ENCODE measurements at regions not wholly inside any gene's neighbourhood (a gene's known extent, or its start where the extent isn't known, plus 50 kb on each side); places are given as distances from the start of the nearest gene placed in this dataset.

DNA sequence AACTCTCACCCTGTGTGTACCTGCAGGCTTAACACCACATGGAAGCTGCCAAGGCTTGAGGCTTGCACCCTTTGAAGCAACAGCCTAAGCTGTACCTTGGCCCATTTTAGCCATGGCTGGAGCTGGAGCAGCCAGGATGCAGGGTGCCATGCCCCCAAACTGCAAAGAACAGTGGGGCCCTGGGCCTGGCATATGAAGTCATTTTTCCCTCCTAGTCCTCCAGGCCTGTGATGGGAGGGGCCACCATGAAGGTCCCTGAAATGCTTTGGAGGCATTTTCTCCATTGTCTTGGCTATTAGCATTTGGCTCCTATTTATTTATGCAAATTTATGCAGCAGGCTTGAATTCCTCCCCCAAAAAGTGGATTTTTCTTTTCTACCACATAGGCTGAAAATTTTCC lies 238.4 kb downstream of the CDCA7 start:
- no peak for DNase-seq

DNA sequence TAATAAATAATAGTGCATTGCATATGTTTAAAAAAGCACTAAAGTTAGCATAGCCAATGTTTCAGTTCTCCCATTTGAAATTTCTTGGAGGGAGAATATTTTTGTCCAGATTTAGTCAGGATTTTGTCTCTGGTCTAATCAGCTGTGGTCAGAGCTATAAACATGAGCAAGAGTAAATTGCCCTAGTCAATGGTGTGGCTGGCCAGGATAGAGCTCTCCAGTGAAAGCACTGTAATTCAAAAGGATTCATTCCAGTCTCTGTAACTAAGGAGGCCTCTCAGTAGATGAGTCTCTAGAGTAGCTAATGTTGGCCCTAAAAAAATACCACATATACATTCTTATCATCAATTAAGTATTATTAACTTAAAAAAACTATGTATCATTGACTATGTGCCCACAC lies 241.6 kb downstream of the CDCA7 start:
- DNase-seq, result no peak

DNA sequence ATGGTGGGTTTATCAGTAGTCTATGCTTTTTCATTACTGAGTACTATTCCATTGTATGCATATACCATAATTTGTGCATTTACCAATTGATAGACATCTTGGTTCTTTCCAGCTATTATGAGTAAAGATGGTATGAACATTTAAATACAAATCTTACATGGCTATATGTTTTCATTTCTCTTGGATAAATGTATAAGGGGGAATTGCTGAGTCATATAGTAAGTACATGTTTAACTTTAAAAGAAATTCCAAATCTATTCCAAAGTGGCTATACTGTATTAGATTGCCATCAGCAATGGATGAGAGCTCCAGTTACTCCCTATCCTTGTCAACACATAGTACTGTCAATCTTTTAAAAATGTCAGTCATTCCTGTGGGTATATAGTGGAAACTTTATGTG lies 243.9 kb downstream of the CDCA7 start:
- no peak for DNase-seq

DNA sequence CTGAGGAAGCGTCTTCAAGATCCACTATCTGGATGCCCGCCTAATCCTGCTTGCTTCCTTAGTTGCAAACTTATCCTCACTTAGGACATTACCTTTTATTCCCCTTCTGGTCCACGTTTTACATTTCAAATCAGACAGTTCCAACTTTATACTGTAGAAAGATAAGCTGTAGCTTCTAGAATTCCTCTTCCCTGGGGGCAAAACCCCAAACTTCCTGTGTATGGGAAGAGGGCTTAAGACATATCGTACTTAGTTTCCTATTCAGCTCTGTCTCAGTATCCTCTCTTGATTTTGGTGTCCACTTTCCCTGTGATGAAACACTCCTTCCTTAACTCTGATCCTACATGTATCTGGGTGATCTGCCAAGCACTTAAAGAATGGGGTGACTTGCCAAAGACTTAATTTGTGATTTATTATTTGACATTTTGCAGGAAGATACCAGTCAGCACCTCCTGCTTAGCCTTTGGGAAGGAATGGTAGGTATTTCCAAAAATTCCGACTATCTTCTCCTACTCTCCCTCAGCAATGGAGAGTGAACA lies 245.2 kb downstream of the CDCA7 start:
- DNase-seq, result no peak

DNA sequence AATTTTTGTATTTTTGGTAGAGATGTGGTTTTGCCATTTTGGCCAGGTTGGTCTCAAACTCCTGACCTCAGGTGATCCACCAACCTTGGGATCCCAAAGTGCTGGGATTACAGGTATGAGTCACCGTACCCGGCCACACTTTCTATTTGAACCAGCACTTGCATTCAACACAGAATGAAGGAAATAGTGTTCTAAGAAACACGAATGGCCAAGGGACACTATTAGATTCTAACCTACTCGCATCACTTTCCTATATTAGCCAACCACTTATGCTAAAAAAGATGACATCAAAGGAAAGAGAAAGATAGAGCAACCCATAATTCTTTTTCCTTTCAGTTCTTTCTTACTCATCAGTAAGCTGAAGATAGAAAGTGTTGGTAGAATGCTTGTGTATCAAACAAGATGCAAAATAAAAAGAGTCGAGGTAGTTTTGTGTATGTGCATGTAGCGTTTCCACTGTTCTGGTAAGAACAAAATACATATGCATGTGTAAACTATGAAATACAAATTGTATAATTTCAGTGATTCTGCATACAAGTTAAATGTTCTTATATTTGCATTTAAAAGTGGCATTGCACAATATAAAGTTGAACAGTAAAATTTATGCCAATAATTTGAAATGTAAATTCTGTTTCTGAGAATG lies 247.6 kb downstream of the CDCA7 start:
- no peak for DNase-seq

DNA sequence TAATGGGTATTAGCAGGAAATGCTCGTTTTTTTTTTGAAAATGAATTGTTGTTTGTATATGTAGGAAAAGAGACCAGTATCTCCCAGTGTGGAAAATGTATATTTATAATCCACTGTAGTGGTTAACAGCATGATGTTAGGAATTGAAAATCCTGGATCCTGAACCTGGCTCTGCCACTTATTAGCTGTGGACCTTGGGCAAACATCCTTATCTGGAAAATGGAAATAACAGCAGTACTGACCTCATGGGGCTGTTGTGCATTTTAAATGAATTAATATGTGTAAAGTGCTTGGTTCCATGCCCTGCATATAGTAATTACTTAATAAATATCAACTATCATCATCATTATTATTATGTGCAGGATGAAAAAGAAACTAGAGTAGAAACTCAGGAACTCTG lies 251.3 kb downstream of the CDCA7 start:
- DNase-seq, result no peak

DNA sequence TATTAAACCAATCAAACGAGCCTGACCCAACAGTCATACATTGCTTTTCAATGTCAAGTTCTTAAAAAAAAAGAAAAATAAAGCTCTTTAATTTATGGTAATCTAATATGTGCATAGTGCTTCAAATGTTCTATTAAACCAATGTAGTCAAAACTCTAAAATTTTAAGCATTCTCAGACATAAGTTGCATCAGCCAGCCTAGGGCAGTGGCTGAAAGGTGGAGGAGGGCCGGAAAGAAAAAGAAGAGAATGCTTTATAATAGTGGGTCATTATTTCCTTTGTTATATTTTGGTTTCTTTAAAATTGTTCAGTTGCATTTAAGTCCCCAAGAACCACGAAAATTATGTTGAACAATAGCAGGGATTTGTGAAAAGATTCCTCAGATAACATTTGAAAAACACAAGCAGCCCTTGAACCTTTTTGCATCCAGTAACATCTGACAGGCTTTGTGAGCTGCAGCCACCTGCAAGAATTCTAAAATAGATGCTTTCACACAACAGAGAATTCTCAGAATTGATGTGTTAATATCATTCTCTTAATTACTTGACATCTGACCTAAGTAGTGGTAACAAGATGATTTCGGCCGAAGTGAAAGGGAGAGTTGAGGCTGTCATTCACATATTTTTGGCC lies 252.1 kb downstream of the CDCA7 start:
- no peak for DNase-seq

DNA sequence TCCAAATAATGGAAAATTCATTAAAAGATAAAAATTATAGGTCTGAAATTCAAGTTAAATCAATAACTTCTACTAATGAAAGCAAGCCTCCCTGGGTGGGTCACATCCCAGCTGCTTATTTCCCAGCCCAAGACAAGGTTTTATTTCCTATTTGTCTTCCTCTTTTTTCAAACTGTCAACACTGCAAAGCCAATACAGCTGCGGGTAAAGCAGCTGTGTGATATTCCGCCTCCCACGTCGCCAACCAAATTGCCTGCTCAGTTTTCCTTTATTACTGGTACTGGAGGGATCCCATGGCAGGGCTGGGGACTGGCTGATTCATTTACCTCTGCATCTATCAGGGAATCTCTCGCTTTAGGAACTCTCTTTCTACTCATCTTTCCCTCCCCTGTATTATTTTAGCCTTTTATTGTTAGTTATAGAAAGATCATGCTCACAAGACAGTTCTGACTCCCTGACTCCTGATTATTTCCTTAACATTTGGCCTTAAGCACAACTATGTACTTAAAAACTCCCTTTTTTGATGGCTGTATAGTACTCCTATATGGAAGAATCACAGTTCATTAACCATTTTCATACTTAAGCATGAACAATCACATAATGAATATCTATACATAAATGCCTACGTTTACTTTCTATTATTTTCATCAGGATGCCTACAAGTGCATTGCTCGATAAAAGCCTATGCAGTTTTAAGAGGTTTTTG lies 253.1 kb downstream of the CDCA7 start:
- DNase-seq, result no peak

DNA sequence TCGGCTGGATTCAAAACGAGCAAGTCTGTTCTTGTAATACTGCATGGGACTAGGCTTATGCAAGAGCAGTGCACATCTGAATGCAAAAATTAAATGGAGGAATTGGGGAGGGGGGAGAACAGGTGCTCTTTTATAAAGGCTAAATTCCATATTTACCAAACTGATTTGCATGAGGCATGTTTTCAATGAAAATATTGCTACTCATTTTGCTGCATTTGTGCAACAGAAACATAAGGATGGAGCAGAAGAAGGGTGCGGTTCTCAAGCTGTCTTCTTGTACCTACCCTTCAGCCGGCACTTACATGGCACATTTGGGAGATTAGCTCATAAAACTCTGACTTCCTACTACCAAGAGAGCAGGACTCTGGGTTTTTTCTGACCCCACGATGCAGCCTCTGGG lies 256.4 kb downstream of the CDCA7 start:
- no peak for DNase-seq

DNA sequence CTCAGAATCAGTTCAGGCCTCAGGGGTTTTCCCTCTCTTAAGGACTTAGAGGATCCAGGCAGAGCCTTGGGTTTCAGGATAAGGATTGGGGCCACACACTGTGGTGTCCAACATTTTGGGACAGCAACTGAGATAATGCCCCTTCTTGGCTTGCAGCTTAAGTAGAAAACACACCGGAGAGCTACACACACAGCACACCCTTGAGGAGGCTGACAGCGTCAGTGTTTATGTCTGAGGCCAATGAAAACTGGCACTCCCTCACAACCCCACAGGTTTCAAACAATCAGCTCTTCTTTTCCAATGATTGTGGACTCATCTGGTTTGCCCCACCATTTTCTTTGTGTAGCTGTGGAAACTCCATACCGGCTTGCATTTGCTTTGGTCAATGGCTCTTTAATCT lies 257.7 kb downstream of the CDCA7 start:
- DNase-seq, result no peak

DNA sequence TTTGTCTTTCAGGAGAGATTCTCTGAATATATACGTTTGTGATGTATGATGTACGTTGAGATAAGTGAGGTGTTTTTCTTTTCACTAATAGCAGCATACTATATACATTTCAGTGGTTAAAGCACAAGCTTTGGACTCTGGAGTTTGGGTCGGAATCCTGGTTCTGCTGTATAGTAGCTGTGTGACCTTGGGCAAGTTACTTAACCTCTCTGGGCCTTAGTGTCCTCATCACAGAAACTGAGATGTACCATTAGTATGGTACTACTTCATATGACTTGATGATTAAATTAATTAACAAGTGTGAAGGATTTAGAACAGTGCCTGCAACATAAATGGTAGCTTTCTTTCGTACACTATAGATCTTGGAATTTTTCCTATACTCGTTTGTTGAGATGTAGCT lies 258.7 kb downstream of the CDCA7 start:
- DNase-seq, result no peak

DNA sequence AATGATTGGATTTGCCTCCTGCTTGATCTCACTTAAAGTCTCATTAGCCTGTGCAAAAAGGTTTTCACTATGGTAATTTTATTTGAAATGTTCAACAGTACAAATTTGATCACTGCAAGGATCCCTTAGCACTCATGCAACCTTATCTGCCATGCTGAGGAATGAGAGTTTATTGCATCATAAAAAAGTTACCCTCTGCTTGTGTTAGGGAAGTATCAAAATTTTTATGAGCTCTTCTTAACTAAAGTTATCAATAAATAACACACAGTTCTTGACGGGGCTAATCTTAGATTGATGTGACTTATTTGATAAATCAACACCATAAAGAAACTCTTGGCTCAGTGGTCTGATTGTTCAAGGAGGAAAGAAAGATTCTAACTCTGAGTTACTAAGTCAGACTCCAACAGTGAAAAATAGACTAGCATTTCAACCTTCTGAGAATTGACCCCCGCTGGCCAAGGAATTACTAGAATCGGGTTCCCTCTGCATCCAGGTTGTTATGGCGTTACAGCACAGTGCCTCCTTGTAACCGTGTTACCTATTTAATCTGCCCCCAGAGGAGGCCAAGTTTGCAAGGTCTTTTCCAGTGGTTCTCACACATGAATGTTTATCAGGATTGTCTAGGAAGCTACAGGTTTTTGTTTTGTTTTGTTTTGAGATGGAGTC lies 259.7 kb downstream of the CDCA7 start:
- no peak for DNase-seq

DNA sequence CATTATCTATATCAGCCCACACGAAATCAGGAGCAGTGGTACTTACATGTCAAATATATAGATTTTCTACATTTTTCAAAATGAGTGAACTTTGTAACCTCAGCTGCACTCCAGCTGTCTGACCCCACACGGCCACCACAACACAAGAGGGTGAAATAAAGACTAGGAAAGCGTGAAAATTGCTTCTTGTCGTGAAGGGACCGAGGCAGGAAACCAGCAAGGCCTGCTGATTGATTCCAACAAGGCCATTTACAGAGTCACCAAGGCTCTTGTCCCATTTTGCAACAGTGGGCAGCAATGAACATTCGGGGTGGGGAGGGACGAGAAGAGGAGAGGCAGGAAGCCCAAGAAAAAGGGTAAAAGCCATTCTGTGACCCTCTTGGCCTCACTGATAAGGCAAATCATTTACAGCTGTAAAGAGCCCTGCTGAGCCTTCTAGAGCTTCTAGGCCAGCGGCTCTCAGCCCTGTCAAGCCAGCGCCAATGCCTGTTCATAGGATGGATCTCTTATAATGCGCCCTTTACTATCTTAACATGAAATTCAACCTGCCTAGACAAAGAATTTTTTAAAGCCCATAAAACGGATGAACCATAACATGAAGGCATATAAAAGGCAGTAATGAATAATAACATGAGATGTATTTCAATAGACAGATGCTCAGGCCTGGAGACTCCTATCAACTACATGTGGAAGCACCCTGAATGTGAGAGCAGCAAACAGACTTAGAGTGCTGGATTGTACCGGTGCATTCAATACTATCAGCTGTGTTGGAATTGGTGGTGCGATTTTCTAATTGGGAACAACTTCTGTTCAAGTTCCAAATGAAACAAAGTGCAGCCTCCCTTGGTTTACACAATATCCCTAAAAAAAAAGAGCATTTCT lies 269.0 kb downstream of the CDCA7 start:
- DNase-seq, result no peak

DNA sequence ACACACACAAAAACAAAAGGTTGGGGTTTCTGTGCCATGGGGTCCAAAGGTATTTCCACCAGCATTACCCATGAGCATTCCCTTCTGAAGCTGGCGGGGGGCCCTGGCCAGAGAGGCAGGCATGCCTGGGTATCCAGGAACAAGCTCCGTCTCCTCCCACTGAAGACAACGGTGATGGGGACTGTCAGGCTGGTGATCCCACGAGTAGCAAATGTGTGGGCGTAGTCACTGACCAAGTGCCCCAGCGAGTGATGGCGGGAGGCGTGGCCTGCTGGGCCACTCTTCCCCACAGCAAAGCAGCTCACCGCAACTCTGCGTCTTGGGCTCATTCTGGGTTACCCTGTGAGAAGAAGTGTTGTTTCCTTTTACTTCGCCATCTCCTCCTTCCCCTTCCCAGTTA lies 270.6 kb downstream of the CDCA7 start:
- DNase-seq, result no peak

DNA sequence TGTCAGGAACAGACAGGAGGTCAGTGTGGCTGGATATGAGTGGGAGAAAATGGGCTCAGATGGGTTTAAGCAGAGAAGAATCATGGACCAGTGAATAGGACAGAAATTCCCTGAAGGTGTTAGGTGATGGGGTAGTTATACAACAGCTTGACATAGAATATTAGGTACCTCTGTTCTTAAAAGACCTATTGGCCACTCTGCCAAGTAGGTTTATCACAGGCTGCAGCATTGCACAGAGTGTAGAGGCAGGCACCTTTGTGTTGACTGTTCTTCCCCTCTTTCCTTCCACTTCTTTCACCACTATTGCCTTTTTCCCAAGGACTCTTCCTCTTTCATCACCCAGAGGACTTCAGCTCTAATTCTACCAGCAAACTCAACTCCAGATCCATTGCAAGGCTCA lies 274.4 kb downstream of the CDCA7 start:
- no peak for DNase-seq

DNA sequence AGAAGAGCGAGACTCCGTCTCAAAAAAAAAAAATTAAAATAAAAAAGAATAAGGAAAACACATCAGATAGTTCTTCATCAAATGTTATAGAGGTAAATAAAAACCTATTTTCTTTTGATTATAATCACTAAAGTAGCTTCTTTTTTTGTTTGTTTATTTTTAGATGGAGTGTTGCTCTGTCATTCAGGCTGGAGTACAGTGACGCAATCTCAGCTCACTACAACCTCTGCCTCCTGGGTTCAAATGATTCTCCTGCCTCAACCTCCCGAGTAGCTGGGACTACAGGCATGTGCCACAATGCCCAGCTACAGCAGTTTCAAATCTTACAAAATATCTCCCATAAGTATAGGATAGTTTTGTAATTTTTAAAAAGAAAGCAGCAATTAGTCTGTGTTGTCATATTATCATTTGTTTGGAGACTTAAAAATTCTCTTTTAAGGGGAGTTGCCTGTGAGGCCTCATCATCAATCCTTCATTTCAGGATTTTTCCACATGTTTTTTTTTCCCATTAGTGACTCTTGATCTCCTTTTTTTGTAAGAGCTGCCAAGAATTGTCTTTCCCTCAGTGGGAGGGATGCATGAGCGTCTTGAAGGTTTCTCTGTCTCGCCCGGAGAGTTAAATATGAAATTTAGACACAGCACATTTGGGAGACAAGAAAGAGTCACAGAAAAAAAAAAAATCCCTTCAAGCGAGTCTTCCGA lies 275.9 kb downstream of the CDCA7 start:
- DNase-seq, result no peak

DNA sequence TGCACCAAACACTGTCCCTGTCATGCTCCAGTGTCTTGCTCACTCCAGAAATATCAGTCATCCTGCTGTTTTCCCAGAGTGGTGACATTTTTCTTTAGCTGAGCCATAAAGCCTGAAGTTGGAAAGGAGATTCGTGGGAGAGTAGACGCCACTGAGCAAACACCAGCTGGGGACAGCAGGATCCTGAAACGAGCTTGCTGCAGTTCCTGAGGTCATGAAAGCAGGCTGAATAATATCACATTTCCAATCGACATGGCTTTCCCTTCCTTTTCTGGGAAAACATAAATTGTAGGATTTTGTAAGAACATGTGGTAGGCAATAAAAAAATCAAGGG lies 276.4 kb downstream of the CDCA7 start:
- no peak for DNase-seq

DNA sequence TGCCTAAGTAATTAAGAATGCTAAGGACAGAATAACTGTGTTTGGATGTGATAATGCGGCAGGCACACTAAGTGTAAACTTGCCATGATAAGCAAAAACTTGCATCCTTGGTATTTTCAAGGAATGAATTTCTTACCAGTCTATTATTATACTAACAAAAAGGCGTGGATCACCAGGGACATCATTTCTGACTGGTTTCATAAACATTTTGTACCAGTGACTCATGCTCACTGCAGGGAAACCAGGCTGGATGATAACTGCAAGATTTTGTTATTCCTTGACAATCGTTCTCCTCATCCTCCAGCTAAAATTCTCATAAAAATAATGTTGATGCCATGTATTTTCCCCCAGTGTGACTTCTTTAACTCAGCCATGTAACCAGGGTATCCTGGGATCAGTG lies 289.5 kb downstream of the CDCA7 start:
- no peak for DNase-seq

DNA sequence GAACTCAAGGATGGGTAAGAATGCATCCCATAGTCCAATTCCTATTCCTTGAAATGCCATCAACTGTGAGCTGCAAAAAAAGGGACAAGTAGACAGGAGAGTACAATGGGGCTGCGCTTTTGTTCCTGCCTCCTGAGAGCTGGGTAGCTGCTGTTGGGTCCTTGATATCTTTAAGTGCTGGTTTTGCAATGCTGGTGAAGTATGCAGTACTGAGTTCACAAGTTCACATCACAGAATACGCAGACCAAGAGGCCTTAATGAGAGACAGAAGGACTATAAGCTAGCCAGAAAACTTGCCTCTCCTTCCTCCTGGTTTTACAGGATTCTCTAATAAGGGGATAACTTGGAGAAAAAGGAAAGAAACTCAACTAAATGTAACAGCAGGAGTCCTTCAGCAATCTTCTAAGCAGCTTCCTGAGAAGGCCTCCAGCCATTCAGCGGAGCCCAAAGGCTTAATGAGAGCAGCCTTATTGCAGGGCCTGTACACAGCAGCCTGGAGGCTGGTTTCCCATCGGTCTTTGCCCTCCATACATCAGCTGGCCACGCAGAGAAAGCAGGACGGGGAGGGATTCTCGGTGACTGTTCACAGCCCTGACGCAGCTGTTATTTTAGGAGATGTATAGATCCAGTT lies 293.1 kb downstream of the CDCA7 start:
- no peak for DNase-seq

DNA sequence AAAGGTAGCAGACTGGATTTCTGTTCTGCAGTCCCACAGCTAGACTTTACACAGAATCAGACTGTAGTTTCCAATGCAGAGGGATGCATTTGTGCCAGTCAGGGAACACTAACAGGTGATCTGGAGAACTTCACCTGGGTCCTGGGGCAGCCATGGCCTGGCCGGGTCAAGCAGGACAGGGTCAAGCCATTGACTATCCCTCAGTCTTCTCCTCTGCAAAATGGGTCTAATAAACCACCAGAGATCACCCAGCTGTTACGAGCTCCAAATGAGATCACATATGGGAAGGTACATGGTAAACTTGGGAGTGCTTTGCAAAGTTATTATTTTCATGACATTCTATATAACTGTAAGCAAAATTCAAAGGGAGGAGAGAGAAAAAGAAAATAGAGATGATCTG lies 294.1 kb downstream of the CDCA7 start:
- DNase-seq, result no peak

DNA sequence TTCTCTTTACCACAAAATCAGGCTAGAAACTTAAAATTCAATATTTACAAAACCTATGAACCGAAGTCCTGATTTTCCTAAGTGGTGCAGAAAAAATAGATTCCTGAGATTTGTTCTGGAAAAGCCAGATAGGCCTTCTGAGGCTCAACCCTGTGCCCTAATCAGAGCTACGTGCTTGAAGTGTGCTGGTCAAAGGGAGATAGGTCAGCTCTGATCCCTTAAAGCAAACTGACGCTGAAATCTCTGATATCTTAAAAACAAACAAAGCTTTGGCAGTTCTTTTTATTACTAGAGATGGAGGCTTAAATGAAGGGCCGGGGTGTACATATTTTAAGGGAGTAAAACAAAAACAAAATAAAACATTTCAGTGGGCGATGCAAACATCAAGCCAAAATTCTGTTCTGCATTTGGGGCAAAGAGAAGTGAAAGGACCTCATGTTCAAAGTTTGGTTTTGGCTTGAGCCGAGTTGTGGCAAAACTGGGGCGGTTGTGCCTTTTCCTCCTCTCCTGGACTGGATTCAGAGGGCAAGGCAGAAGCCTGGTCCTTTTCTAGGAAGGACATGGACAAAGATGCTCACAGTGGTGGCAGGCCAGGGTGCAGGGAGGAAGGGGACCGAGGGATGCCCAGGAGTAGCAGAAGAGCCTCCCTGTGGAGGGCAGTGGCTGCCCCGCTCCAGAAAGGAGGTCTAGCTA lies 295.0 kb downstream of the CDCA7 start:
- DNase-seq, result no peak

All from GDM1 (cell line).